Glomerular visceral epithelial cell (primary cell): ENCODE measurements at regions not wholly inside any gene's neighbourhood (a gene's known extent, or its start where the extent isn't known, plus 50 kb on each side); places are given as distances from the start of the nearest gene placed in this dataset.

Experiments used
- DNase-seq: peaks from one replicate; pipeline ENCODE4 v3.0.0-alpha.2; 2016; ENCODE audit errors: extremely low spot score

DNA sequence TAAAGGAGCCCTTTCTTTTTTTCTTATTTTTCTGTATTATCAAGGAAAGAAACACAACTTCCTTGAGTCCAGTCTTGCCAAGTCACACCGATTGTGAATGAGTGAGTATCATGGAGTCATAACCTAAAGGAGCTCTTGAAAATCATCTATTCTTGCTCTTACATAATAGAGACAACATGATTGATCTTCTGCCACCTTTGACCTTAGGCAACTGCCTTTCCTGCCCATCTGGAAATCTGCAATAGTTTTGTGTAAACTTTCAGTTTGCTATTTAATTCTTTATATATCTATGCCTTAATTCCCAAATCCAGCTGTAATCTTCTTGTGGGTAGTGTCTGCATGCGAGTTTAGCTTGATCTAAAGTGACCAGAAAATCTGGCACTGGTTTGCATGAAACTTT is 149.9 kb upstream of the FST start:
- no peak for DNase-seq

DNA sequence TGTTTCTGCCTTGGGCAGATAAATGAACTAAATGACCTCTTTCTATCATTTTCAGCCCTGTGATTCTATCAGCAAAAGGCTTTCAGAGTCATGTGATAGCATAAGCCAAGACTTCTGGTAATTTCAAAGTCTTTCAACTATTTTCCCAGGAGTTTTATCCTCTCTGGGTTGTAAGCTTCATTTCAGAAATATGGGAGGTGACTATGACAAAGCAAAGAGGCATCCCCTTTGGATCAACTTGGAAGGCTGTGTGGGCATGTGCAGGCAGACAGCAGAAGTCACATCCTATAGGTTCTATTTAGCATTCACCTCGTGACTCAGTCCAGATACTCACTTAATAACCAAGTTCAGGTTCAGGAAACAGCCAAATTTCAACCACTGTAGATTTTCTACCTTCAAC is 149.0 kb upstream of the FST start:
- peak; percentile 44 for DNase-seq

DNA sequence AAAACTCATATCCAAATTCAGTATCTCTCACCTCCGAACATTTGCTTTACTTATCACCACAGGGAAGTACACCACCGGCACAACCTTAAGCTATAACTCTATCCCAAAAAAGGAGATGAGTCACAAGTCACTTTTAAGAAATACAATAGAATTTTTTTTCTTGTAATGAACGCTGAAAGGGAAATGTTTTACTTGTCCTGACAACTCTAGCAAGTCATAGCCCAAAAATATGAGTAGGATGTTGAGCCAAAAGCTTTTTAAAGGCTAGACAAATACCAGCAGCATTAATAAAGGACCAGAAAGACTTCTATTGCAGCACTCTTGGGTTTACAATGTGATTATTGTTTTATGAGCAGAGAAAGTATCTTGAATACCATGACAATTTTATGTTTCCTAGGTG is 147.3 kb upstream of the FST start:
- DNase-seq, result no peak

DNA sequence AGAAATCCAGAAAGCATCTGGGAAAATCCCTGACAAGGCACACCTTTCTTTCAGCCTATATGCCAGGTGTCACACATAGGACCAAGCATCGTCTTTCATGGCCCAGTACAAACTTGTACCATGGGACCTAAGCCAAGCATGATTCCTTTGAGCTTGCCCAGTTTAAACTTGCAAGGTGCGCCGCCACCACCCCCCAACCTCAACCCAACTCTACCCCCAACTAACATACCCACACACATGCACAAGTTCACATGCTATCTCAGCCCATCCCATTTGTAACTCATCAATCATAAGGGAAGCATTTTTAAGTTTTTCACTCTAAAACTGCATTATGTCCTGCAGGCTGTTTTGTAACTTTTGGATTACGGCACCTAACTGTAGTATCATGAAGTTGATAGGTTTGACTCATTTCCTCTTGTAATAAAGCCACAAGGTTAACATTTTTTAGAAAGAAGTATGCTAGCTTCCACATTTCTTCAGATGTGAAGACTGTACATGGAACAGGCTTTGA is 145.9 kb upstream of the FST start:
- peak; percentile 13 for DNase-seq

DNA sequence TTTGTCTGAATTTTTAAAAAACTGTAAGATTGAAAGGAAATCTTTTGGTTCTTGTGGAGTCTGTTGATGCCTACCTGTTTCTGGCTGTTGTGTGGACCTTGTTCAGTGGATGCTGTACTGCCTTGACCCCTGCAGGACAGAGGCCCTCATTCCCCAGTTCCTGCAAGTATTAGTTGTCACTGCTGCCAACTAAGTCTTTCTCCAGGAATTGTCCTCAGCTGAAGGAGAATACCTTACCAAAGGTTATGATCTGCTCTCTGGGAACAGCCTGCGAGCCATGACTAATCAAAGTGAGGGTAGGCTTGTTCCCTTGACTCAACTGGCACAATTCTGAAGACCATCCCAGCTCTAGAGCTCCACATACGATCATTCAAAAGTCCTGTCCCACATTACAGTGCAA is 145.3 kb upstream of the FST start:
- DNase-seq, result peak; percentile 36

DNA sequence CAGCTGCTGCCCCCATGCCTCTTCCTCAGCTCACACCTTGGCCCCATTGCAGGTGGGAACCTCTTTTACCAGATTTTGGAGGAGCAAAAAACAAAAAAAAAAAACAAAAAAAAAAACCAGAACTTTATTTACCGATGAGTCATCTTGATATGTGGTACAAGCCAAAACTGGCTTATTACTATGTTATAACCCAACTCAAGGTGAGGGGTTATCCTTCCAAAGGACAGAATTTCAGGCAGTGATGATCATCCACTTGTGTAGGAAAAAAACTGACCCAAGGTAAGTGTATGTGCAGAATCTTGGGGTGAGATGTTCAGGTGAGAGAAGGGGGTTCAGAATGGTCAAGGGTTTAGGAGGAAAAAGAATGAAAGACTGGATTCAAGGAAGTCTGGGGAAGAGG is 142.6 kb upstream of the FST start:
- DNase-seq, result no peak

DNA sequence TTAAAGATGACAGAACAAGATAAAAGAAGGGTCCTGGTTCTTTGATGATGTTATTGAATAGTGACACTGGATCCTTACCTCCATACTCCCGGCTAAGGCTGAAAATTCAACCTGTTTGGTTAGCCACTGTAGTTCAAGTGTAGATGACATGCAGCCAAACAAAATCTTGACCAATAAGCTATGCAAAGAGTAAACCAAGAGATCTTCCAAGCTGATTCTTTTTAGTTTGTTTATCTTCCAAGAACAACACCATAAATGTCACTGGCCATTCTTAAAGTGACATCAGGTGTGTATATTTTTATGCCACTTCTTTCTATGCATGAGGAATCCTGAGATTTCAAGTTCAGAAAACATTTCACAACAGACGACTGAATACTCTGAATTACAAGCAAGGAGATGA is 141.5 kb upstream of the FST start:
- DNase-seq, result no peak

DNA sequence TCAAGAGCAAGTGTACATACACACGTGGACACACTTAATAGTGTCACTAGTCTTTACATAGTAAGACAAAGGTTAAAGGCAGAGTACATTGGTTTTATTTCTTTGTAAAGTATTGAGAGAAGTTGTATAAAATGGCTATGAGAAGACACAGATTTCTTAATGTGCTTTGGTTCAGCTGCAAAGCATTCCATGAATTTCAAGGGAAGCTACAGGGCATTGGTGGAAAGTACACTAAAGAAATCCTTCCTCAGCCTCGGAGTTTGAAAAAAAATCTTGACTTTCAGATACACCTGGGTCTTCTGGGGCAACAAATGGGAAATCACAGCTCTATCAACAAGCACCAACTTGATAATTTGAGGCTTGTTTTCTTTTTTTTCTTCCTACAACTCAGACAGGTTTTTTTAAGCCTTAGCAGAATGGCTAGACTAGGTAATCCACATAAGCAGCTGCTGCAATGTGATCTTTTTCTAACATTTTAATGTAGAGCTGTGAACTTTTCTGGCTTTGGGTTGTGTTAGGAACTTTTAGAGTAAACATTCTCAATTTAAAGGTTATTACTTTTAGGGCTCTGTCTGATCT is 140.4 kb upstream of the FST start:
- DNase-seq, result no peak

DNA sequence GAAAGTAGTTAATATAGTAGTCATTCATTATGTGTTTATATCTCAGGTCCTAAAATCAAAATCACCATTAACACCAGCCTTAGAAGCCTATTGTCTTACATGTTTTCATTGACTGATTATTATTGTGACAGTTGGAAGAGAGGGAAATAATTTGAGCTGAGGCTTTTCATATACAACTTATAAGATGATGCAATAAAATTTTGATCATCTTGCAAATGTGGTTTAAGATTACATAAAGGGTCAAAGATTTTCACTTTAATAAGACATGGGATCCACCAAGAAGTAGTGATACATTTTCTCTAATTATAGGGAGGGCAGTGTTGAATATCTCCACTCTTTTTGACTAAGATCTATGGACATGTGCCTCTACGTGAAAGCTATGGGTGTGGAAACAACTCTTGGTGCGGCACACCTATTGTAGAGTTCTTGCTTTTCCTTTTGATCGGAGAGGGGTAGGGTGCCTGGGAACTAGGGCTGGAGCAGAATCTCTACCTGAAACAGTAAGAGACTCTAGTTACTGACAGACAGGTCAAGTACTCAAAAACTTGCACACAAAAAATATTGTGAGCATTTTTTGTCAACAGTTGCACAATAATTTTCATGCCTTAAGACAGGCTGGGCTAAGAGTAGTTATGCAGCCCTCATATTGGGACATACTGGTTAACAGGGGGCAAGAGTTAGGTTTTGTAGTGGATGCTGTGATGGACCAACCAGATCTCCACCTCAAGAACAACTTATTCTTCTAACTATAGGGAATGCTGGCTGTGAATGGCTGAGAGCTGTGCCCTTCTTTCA is 139.3 kb upstream of the FST start:
- no peak for DNase-seq

DNA sequence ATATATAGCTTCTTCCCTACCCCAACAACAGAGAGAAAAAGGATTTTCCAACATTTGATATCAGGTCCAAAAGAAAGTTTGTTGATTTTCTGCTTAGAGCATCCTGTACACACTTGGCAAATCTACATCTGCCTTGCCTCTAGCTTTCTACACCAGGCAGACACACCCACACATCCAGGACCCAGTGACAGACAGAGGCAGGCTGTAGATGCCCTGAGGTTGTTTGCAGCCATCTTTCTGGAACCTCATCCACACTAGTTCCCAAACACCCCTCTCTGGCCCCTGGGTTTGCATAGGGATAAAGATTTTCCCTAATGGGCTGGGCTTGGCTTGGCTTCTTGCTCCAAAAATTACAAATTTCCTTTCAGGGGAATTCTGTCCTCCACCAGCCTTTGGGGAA is 138.2 kb upstream of the FST start:
- no peak for DNase-seq

DNA sequence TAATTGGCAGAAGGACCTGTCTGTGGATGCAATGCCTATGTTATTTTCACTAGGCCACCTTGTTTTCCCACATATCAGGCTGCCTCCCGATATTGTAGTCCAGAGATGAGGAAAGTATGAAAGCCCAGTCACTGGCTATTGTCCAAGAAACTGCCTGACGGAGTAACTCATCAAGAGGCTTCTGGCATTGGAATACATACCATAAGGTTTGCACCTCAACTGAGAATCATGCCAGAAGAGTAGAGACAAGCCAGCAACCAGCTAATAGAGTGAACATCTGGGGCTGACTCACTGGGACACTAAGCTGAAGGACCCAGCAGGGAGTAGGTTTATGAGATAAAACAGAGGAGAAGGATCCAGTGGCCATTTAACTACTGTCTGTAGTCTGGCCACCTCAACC is 137.2 kb upstream of the FST start:
- peak; percentile 35 for DNase-seq

DNA sequence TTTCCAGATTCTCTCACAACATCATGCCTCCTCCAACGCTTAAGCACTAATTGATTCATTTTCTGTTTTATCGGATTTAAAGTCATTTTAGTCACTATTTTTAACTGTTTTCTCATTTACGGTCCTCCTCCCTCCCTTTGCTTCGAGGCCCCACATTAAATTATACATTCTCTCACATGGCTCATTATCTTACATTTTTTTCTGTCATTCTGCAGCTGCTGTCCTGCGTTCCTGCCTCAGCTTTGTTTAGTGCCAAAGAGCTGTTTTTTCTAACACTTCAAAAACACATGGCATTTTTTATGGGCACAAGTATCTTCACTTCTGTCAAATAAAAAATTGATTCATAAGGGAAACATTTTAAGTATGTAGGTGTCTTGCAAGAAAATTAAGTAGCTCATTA is 130.1 kb upstream of the FST start:
- DNase-seq, result no peak

DNA sequence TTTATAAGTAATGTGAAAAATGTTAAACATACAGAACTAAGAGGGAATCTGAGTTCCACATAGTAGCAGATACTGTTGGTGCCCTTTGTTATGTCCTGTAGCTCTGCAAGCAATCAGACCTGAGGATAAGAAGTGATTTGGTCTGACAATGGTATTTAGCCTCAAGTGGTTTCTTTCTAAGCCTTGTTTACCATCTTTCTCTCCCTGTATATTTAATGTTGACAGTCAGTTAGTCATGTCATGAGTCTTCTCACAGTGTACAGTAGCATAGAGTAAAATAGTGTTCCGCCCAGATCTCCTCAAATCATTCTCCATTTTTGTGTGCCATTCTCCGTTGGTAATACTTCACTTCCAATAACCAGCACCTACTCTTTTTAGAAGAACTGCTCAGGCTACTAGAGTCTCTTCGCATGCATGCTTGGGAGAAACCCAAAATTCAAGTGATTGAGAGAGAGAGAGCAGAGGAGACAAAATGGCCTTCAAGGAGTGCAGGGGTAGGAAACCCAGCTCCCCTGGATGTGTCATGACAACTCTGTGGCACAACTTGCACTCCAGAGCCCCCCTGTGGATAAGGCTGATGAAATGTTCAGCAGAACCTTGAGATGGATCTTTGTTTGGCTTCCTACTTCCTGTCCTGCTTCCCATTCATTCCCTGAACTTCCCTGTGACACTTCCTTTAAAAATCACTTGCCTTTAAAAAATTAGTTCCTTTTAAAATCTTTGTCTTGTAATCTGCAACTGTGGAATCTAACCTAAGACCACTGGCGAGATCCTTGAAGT is 129.2 kb upstream of the FST start:
- no peak for DNase-seq

DNA sequence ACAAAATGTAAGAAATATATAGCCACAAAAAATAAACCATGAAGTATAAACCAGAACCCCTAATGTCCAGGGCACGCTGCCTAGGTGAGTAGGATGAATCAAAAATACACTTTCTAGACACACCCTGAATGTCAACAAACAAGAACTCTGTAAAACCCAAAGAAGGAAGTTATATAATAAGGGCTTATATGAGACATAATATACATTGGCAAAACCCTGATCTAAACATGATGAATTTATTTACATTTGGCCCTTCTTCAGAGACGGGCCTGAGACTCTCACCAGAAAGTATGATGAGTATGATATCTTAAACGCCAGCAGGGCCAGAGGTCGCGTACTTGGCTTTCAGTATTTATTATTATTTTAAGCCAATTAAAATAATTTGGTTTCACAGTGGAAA is 125.1 kb upstream of the FST start:
- no peak for DNase-seq

DNA sequence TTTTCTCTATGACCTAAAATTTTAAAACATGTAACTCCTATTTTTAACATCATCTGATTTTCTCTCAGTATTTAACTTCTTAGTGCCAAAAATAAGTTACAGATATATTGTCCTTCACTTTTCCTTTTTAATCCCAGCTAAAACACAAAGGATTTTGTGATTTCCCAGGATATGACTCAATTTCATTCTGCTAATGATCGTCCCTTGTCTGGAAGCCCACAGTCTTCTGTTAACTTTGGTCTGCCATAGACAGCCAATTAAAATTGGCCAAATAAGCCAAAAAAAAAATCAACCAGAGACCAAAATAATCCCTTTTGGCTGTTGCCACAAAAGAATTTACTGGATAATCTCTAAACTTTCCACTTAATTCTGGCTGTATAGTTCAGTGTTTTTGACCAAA is 124.5 kb upstream of the FST start:
- no peak for DNase-seq

DNA sequence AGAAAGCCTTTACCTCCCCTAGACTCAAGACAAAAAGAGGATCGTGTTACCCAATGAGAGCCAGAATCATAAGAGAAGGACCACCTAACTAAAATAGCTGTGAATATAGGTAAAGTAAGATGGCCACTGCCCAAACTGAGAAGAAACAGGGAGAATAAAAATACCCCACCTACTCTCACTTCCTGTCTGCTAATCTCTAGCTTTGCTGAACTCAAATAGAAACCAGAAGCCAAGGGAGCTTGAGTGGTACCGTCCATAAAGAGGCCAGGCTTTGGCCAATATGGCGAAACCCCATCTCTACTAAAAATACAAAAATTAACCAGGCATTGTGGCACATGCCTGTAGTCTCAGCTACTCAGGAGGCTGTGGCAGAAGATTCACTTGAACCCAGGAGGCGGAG is 123.0 kb upstream of the FST start:
- no peak for DNase-seq

DNA sequence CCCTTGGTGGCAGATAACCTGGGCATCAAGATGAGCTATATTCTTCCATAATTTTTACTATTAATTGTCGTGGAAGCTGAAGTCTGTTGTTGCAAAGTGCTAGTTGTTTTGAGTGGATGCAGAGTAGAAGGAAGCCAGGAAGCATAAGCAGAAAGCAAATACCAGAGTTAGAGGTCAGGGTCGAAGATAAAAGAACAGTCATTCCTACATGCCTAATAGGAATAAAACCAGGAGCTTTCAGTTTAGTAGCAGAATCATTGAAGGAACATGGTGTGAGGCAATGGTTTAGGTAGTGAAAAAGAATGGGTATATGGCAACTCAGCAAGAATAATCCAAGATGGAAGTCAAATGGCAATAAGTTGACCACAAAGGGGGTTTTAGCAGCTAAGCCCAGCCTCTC is 121.6 kb upstream of the FST start:
- no peak for DNase-seq

DNA sequence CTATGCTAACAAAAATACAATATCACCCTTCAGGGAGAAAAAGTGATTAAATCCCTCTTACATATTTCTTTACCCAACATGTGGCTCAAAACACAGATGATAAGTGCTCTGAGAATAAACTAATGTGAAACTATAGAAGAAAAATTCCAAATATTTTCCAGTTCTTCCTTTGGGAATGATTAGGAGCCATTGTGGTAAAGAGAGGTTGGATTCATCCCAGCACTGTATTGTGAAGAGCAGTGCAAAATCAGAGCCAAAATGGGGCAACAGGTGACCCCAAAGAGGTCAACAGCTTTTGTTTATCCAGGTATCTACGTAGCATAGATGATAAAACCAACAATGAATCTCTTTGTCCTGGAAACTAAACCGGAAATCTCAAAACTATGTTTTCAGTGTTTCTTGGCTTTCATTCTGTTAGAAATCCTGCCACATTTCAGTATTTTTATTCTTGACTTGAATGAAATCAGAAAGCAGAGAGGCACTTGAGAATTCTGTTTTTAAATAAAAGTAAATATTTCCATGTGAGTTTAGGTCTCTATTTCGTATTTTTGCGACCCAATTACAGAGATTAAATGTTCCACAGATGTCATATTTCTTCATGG is 120.4 kb upstream of the FST start:
- DNase-seq, result no peak

DNA sequence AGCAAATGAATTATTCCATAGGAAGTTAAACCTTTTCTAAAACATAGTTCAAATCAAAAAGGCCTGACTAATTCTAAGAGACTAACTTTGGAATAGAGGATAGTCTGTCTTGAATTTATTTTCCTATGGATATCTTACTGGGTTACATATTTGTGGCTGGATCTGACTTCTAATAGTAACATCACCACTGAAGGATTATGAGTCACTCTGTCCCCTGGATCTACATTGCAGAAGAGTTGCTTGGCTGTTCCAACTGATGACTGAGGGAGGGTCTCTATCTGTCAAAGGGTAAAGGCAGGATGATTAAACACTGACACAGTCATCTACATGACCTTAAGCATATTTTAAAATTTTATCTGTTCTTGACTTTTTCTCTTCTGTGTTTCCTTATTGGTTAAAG is 119.6 kb upstream of the FST start:
- DNase-seq, result peak; percentile 69

DNA sequence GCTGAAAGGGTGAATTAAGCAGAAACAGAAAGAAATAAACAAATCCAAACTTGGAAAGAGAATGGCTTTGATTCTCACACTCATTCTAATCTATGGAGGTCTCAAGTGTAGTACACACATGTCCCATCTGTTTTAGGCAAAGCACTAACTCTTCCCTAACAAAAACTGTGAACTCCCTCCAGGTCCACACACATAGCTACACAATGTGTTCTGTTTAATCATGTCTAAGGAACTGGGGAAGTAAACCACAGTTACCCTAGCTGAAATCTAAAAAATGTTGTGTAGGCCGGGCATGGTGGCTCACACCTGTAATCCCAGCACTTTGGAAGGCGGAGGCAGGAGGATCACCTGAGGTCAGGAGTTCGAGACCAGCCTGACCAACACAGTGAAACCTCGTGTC is 118.7 kb upstream of the FST start:
- DNase-seq, result no peak

DNA sequence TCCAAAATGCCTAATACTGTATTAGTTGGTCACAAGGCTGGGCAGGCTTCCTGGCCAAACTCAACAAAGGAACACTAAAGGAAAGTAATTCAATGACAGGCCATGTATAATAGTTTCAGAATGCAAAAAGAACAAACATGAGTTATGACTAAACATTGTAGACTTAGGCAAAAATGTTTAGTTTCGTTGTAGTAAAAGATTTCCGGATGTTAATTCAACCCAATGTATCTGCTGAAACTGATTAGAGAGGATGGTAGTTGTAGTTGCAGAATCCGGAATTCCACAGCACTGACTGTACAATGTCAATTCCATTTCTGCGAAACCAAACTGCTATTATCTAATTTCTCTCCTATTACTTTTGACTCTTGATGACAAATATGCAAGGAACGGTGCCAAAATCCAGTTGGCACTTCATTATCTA is 117.9 kb upstream of the FST start:
- DNase-seq, result peak; percentile 83

DNA sequence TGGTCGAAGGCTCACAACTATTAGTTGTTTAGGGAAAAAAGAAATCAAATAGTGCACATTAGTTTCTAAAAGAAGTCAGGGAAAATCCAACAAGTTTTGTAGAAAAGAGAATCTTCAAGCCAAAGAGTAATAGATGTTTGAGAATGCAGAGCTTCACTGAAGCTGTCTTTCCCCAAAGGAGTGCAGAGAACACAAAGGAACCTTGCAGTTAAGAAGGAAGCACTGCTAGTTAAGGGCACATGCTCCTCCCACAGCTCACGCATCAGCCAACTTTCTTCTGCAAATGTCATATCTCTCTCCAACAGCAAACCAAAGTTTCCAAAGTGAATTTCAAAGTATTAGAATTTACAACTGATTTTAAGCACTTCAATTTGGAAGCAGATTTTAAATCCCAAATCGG is 116.4 kb upstream of the FST start:
- no peak for DNase-seq

DNA sequence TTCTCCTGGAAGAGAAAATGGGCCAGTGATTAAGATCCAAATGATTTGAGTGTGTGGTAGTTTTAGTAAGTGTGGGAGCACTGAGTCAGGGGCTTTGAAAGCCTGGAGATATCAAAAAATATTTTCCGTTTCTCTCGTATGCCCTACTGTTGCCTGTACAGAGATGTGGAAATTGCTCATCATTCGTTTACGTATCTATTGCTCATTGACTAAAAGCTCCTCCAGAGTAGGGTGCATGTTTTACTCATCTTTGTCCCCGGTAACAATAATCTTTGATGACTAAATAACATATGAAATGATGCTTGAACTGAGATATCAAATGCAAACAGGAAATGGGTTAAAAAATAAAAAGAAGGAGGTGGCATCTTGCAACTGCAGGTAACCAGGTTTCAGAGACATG is 114.2 kb upstream of the FST start:
- no peak for DNase-seq
